ENCODE measurements at regions not wholly inside any gene's neighbourhood (a gene's known extent, or its start where the extent isn't known, plus 50 kb on each side); places are given as distances from the start of the nearest gene placed in this dataset.
A peak's percentile ranks its signal among the peaks of the same experiment; 100 is the strongest.

GRCh38 chr15:69542028-69542427, 89.4 kb downstream of the RPLP1 start:
- TF ChIP-seq CEBPB (IDR thresholded peaks at IDR 0.05) = no peak
- TF ChIP-seq TAF1 (IDR thresholded peaks at IDR 0.05; ENCODE audit: low read depth) = no peak
- no peak for TF ChIP-seq FOXM1 (IDR thresholded peaks at IDR 0.05; ENCODE audit: borderline replicate concordance, low read depth)
- TF ChIP-seq TEAD4 (IDR thresholded peaks at IDR 0.05) = no peak
- no peak for TF ChIP-seq YY1 (IDR thresholded peaks at IDR 0.05; ENCODE audit: low read depth)
- TF ChIP-seq TCF12 (IDR thresholded peaks at IDR 0.05; ENCODE audit: low read depth) = no peak
- TF ChIP-seq ZBTB7A (IDR thresholded peaks at IDR 0.05; ENCODE audit: low read depth) = no peak
- TF ChIP-seq REST (IDR thresholded peaks at IDR 0.05; ENCODE audit: low read depth) = no peak
- TF ChIP-seq CREB1 (IDR thresholded peaks at IDR 0.05; ENCODE audit: low read depth) = no peak
- no peak for TF ChIP-seq NFIC (IDR thresholded peaks at IDR 0.05)
- no peak for TF ChIP-seq EP300 (IDR thresholded peaks at IDR 0.05; ENCODE audit: borderline replicate concordance)
- TF ChIP-seq RAD21 (IDR thresholded peaks at IDR 0.05; ENCODE audit: low read depth) = no peak
- no peak for TF ChIP-seq USF1 (IDR thresholded peaks at IDR 0.05)
- TF ChIP-seq EGR1 (IDR thresholded peaks at IDR 0.05) = no peak
- no peak for TF ChIP-seq MAX (IDR thresholded peaks at IDR 0.05)

GRCh38 chr15:69543681-69544364, 91.2 kb downstream of the RPLP1 start:
- TF ChIP-seq TAF1 (IDR thresholded peaks at IDR 0.05; ENCODE audit: low read depth) (no peak), REST (IDR thresholded peaks at IDR 0.05; ENCODE audit: low read depth) (peak; percentile 52; the same call in 1 of the 2 replicates)

GRCh38 chr15:69544365-69545113, 91.9 kb downstream of the RPLP1 start:
- TF ChIP-seq REST (IDR thresholded peaks at IDR 0.05; ENCODE audit: low read depth) (no peak), MAX (IDR thresholded peaks at IDR 0.05) (no peak), CREB1 (IDR thresholded peaks at IDR 0.05; ENCODE audit: low read depth) (no peak), ZBTB7A (IDR thresholded peaks at IDR 0.05; ENCODE audit: low read depth) (no peak), TCF12 (IDR thresholded peaks at IDR 0.05; ENCODE audit: low read depth) (no peak), CEBPB (IDR thresholded peaks at IDR 0.05) (no peak), FOXM1 (IDR thresholded peaks at IDR 0.05; ENCODE audit: borderline replicate concordance, low read depth) (no peak), USF1 (IDR thresholded peaks at IDR 0.05) (no peak), EGR1 (IDR thresholded peaks at IDR 0.05) (no peak), NFIC (IDR thresholded peaks at IDR 0.05) (no peak), EP300 (IDR thresholded peaks at IDR 0.05; ENCODE audit: borderline replicate concordance) (no peak), YY1 (IDR thresholded peaks at IDR 0.05; ENCODE audit: low read depth) (no peak), RAD21 (IDR thresholded peaks at IDR 0.05; ENCODE audit: low read depth) (no peak), TEAD4 (IDR thresholded peaks at IDR 0.05) (no peak), TAF1 (IDR thresholded peaks at IDR 0.05; ENCODE audit: low read depth) (no peak)

- TF ChIP-seq TEAD4 (IDR thresholded peaks at IDR 0.05) (no peak), ZBTB7A (IDR thresholded peaks at IDR 0.05; ENCODE audit: low read depth) (no peak), YY1 (IDR thresholded peaks at IDR 0.05; ENCODE audit: low read depth) (no peak), NFIC (IDR thresholded peaks at IDR 0.05) (no peak), TCF12 (IDR thresholded peaks at IDR 0.05; ENCODE audit: low read depth) (no peak), TAF1 (IDR thresholded peaks at IDR 0.05; ENCODE audit: low read depth) (no peak), REST (IDR thresholded peaks at IDR 0.05; ENCODE audit: low read depth) (no peak), RAD21 (IDR thresholded peaks at IDR 0.05; ENCODE audit: low read depth) (no peak), CEBPB (IDR thresholded peaks at IDR 0.05) (no peak), EP300 (IDR thresholded peaks at IDR 0.05; ENCODE audit: borderline replicate concordance) (no peak), FOXM1 (IDR thresholded peaks at IDR 0.05; ENCODE audit: borderline replicate concordance, low read depth) (no peak), MAX (IDR thresholded peaks at IDR 0.05) (no peak), CREB1 (IDR thresholded peaks at IDR 0.05; ENCODE audit: low read depth) (no peak), USF1 (IDR thresholded peaks at IDR 0.05) (no peak)
These were observed 93.6 kb downstream of the RPLP1 start for GRCh38 chr15:69546182-69546581.

Measured in Ishikawa (cell line).